Right lobe of liver (tissue), 6 donors: ENCODE measurements at regions not wholly inside any gene's neighbourhood (a gene's known extent, or its start where the extent isn't known, plus 50 kb on each side); places are given as distances from the start of the nearest gene placed in this dataset.

Experiments
- ATAC-seq, 4 donors: fragments of 200-7000 bp; cut with Tn5 transposase; one replicate each; pipeline ENCODE4 v1.9.1; 2020; ENCODE audit warnings: mild to moderate bottlenecking in 4 of 4, moderate library complexity in 4 of 4
- DNase-seq, 3 donors: peaks; one replicate each; pipeline ENCODE4 v3.0.0-alpha.2; 2020
- H3K27ac ChIP-seq, 3 donors: fragments of 200-600 bp; one replicate each; pipeline ENCODE4 v1.8.0; 2022
- H3K27me3 ChIP-seq, 2 donors: fragments of 200-600 bp; one replicate each; pipeline ENCODE4 v1.8.0; 2022
- H3K36me3 ChIP-seq, 4 donors: fragments of 200-600 bp; sonication (generic) in 1 of 4; one replicate each; pipeline versions ENCODE4 v1.5.1 to v1.8.0; 2017 to 2022; ENCODE audit warnings: control low read depth in 1 of 4
- H3K4me1 ChIP-seq, 4 donors: fragments of 200-600 bp; sonication (generic) in 1 of 4; one replicate each; pipeline versions ENCODE4 v1.5.1 to v1.8.0; 2017 to 2022; ENCODE audit warnings: control low read depth in 1 of 4
- H3K4me3 ChIP-seq, 3 donors: fragments of 200-600 bp; one replicate each; pipeline ENCODE4 v1.8.0; 2022
- H3K9me3 ChIP-seq, 4 donors: fragments of 200-600 bp; sonication (generic) in 1 of 4; one replicate each; pipeline versions ENCODE4 v1.5.1 to v1.8.0; 2017 to 2022; ENCODE audit warnings: control low read depth in 1 of 4
- POLR2A ChIP-seq: fragments of 450-650 bp; IDR thresholded peaks from one replicate; pipeline ENCODE4 v1.6.1; 2017; ENCODE audit warnings: antibody characterized with exemption, mild to moderate bottlenecking
- WGBS: methylation state at CpG from one replicate; pipeline ENCODE4 v1.1.6; 2018; ENCODE audit warnings: low coverage, low lambda C conversion rate; ENCODE audit not compliant: insufficient coverage; ENCODE audit errors: missing lambda C conversion rate; 5-methylcytosine and 5-hydroxymethylcytosine counted together
- intact Hi-C, 2 donors: fragments of 100-400 bp; cut with DNase I; formaldehyde crosslinking; loops; one replicate each; pipeline versions ENCODE4 v1.11.2 to v1.14.1; 2022
- TF ChIP-seq, protein P1 (sequence below), 4 donors: fragments of 200-600 bp in 3 of 4; fragments of 450-650 bp in 1 of 4; IDR thresholded peaks; one replicate each; pipeline versions ENCODE4 v1.5.1 to v1.8.0; 2016 to 2022; ENCODE audit warnings: antibody characterized with exemption in 4 of 4, mild to moderate bottlenecking in 2 of 4
- donor health status: DM: no; HTN: yes; CAD: no.
- donor health status: DM: no; HTN: no; CAD: no.
- donor health status: DM: no; HTN: no; CAD: no.
- donor health status: DM: no; HTN: yes; CAD: no.
- donor health status: DM: no; HTN: yes; CAD: no.

DNA sequence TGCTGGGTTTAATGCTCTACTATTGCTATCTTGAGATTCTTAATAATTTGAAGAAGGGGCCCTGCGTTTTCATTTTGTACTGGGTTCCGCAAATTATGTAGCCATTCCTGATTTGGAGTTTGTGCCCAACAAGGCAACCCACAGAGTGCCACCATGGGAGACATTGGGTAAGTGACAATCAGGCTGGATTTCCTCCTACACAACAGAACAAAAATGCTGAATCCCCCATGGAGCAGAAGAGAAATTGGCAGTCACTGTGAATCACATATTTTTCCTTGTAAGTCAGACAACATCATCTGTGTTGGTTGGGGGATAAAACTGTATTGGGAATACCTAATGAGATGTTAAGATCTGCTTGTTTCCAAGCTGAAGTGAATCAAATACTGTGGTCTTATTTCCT, 80.9 kb downstream of the CNGA2 start:
- no peak for DNase-seq
- no peak for TF ChIP-seq POLR2A
- TF ChIP-seq, protein P1, sequence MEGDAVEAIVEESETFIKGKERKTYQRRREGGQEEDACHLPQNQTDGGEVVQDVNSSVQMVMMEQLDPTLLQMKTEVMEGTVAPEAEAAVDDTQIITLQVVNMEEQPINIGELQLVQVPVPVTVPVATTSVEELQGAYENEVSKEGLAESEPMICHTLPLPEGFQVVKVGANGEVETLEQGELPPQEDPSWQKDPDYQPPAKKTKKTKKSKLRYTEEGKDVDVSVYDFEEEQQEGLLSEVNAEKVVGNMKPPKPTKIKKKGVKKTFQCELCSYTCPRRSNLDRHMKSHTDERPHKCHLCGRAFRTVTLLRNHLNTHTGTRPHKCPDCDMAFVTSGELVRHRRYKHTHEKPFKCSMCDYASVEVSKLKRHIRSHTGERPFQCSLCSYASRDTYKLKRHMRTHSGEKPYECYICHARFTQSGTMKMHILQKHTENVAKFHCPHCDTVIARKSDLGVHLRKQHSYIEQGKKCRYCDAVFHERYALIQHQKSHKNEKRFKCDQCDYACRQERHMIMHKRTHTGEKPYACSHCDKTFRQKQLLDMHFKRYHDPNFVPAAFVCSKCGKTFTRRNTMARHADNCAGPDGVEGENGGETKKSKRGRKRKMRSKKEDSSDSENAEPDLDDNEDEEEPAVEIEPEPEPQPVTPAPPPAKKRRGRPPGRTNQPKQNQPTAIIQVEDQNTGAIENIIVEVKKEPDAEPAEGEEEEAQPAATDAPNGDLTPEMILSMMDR (IDR thresholded peaks at IDR 0.05) = no peak
- H3K4me1 ChIP-seq = no peaks in the 10 kb centered on the region
- intact Hi-C loops = no loop called here
- ATAC-seq = no peak
- no peaks in the 10 kb centered on the region for H3K9me3 ChIP-seq
- WGBS = 48% methylated on average over 2 of the region's 2 CpGs
- no peaks in the 10 kb centered on the region for H3K36me3 ChIP-seq
- H3K27me3 ChIP-seq = peaks cover 0 to 4% of the 10 kb centered on the region in 2 donors
- H3K27ac ChIP-seq = no peak overlapping the region
- no peak overlapping the region for H3K4me3 ChIP-seq

DNA sequence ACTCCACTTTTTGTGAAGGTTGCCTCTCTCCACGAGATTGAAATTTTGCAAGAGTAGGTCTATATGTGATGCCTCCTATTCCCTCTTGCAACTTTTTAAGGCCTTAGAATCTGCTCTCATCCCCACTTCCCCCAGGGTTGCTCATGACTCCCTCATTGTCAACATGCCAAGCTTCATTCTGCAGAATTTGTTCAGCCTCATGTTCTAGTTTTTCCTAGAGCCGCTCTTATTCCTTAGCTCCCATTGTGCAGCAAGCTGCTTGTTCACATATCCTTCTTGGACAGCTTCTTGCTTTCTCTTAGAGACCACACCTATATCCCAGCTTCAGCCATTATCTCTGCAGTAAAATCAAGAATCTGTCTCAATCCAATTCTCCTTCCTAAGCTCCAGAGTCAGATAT, 82.4 kb downstream of the CNGA2 start:
- Histone ChIP-seq H3K27ac (no peak overlapping the region), H3K4me3 (no peak overlapping the region), H3K27me3 (peaks cover 0 to 4% of the 10 kb centered on the region in 2 donors), H3K36me3 (no peaks in the 10 kb centered on the region), H3K9me3 (no peaks in the 10 kb centered on the region), H3K4me1 (no peaks in the 10 kb centered on the region)
- 11% methylated on average over 2 of the region's 2 CpGs for WGBS
- intact Hi-C loops = no loop called here
- no peak for TF ChIP-seq POLR2A
- TF ChIP-seq, protein P1 (IDR thresholded peaks at IDR 0.05) = no peak
- ATAC-seq = no peak
- no peak for DNase-seq

- Histone ChIP-seq H3K27me3 (peaks cover 0 to 4% of the 10 kb centered on the region in 2 donors), H3K36me3 (no peaks in the 10 kb centered on the region), H3K4me1 (no peaks in the 10 kb centered on the region), H3K9me3 (no peaks in the 10 kb centered on the region), H3K4me3 (no peak overlapping the region), H3K27ac (no peak overlapping the region)
- DNase-seq (no peak), ATAC-seq (no peak)
- WGBS = 19% methylated on average over 2 of the region's 2 CpGs
- TF ChIP-seq POLR2A = no peak
- TF ChIP-seq, protein P1 (IDR thresholded peaks at IDR 0.05) = no peak
- intact Hi-C loops = no loop called here
Observed at GRCh38 chrX:151818828-151819227, 84.3 kb downstream of the CNGA2 start.

DNA sequence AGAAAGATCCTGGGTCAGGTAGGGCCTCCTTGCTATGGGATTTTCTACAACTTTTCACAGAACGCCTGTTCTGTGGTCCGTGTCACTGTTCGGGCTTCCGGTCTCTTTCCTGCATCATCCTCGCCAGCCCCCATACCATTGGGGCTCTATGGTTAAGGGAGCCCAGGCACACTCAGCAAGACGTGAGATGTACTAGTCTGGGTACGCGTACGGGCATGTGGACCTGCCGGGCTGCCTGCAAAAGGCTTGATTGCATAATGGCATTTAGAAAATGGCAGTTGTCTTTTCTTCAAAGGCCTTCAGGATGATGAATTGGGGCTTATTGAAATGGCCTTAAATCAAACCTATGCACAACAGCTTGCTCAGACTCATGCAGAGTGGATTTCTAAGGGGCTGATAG, 86.7 kb downstream of the CNGA2 start:
- no peaks in the 10 kb centered on the region for H3K9me3 ChIP-seq
- no peak for ATAC-seq
- no peak overlapping the region for H3K27ac ChIP-seq
- no peaks in the 10 kb centered on the region for H3K27me3 ChIP-seq
- no peak for TF ChIP-seq POLR2A
- TF ChIP-seq, protein P1 (IDR thresholded peaks at IDR 0.05) = no peak
- no peak for DNase-seq
- H3K4me3 ChIP-seq = no peak overlapping the region
- H3K36me3 ChIP-seq = no peaks in the 10 kb centered on the region
- 70% methylated on average over 3 of the region's 10 CpGs for WGBS
- intact Hi-C loops = no loop called here
- H3K4me1 ChIP-seq = no peaks in the 10 kb centered on the region

GRCh38 chrX:151825007-151825406, 87.7 kb upstream of the MAGEA4 start:
- no peaks in the 10 kb centered on the region for H3K27me3 ChIP-seq
- H3K4me1 ChIP-seq = no peaks in the 10 kb centered on the region
- no peak for DNase-seq
- intact Hi-C loops = no loop called here
- H3K9me3 ChIP-seq = no peaks in the 10 kb centered on the region
- no peak overlapping the region for H3K4me3 ChIP-seq
- no peak overlapping the region for H3K27ac ChIP-seq
- H3K36me3 ChIP-seq = no peaks in the 10 kb centered on the region
- WGBS = 36% methylated on average over 3 of the region's 3 CpGs
- ATAC-seq = no peak
- TF ChIP-seq, protein P1 (IDR thresholded peaks at IDR 0.05) = no peak
- TF ChIP-seq POLR2A = no peak
